ENCODE measurements at regions not wholly inside any gene's neighbourhood (a gene's known extent, or its start where the extent isn't known, plus 50 kb on each side); places are given as distances from the start of the nearest gene placed in this dataset.
"Not testable (repeated sequence)": the region's sequence is repeated elsewhere in the genome, so short reads cannot be mapped to it uniquely, and the experiment has no call there.

DNA sequence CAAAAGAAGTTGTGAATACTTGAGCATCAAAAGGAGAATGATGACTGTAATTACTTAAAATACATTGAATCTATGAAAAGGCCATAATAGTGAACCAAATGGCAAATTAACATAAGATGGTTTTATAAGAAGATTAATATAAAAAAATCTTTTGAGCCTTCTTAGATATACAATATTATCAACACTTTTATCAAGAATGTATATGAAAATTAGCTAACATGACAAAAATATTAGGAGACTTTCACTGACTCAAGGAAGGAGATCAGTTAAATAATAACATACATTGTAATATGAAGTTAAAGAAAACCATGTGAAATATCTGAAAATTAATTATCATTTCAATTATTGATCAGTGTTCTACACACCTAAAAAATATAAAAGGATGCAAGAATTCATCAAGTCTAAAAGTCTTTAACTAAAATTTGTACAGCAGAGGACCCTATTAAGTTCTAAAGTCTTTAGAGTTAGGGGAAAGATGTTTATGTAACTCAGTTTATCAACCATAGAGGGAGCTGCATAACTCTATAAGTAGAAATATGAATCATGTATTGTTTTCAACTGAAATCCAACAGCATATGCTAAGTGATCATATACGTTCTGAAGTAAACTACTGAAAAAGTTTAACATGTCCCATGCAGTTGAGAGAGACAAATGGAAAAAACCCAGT is 756.1 kb upstream of the MIR17HG start:
- no peak for DNase-seq

- DNase-seq: no peak
Observed at GRCh38 chr13:90591927-90592268, 755.6 kb upstream of the MIR17HG start.

DNA sequence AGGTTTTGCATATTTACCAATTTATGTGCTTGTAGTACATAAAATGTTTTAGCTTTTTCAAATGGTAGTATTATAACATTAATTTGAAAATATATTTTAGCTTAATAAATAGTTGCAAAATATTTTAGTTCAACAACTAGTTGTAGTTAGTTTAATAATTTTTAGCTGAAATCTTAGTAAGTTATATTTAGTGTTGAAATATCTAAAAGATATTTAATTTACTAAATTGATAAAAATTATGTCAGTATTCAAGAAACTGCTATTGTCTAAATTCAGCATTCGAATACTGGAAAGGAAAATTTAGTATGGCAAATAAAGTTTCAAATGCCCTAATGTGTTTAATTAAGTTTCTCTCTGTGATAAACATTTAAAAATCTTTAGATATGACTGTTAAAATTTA is 754.5 kb upstream of the MIR17HG start:
- no peak for DNase-seq

GRCh38 chr13:90594681-90595080 is 752.8 kb upstream of the MIR17HG start:
- no peak for DNase-seq

- no peak for DNase-seq
Observed at GRCh38 chr13:90605664-90606063, 741.8 kb upstream of the MIR17HG start.

- not testable (repeated sequence) for DNase-seq
Observed at GRCh38 chr13:90606921-90607320, 740.6 kb upstream of the MIR17HG start.

GRCh38 chr13:90612391-90612790 is 735.1 kb upstream of the MIR17HG start:
- DNase-seq: no peak

- no peak for DNase-seq
Observed at GRCh38 chr13:90613076-90613795, 734.3 kb upstream of the MIR17HG start.

- DNase-seq: no peak
Observed at GRCh38 chr13:90615236-90615635, 732.3 kb upstream of the MIR17HG start.

DNA sequence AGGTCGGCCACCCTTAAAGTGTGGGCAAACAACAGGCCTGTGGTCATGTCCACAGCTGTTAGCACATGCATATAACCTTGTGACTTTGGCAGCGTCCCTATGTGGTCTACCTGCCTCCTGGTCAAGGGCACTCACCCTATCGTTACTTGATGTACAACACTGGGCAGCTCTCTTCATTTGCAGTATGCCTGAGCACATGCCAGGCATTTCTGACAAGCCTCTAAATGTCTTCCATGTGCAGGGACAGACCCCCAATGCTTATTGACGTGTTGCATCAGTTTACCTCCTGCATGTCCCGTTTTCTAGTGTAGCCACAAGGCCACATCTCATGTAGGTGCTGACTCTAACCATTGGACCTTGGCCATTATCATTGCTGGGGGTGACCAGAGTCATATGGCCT is 731.7 kb upstream of the MIR17HG start:
- DNase-seq: no peak

GRCh38 chr13:90618133-90618532 is 729.4 kb upstream of the MIR17HG start:
- no peak for DNase-seq

- DNase-seq: no peak
Observed at GRCh38 chr13:90622541-90622940, 724.9 kb upstream of the MIR17HG start.

DNA sequence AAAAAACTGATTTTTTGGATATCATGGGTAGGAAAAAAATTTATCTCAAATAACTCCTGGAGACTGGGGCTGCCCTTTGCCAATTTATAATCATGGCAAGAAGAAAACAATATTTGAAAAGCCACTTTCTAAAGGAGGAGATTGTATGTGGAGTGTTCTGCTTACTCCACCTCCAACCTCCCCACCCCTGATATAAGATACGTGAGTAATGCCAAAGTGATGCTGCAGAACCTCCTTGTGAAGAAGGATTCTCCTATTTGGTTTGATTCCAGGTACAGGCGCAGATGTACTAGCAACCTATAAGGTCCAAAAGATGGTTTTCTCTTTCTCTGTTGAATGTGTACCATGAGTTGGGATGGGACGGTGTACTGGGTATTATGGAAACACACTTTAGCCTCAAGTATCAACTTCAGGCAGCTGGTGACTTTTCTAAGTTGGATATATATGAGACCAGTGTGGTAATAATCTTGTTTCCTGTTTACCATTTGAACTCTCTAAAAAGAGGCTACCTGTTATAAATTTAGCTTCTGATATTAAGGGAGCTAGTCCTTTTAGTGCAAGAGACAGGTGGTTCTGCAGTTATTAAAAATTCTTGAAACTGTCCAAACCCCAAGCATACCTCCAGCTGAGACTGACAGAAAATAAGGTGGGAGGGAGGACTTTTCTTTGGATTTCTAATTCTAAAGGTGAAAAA is 724.0 kb upstream of the MIR17HG start:
- DNase-seq: no peak

GRCh38 chr13:90627813-90628212 is 719.7 kb upstream of the MIR17HG start:
- no peak for DNase-seq

DNA sequence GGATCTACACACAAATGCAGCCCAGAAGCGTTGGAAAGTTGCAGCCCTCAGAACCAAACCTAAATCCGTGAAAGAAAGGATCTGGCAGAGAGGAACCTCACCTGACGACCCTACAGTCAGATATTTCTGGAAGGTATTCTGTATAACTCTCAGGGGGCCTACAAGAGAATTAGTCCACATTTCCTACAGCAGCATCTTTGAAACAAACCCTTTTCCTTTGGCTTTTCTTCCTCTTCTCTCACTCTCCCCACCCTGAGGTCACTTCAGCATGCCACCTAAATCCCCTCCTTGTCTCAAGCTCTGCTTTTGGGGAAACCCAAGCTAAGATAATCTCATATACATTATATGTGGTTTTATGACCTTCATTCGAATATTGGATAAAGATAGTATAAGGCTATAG is 719.0 kb upstream of the MIR17HG start:
- no peak for DNase-seq

GRCh38 chr13:90630716-90631115 is 716.8 kb upstream of the MIR17HG start:
- DNase-seq: no peak

- no peak for DNase-seq
Observed at GRCh38 chr13:90632184-90632583, 715.3 kb upstream of the MIR17HG start.

- DNase-seq: no peak
Observed at GRCh38 chr13:90633849-90634248, 713.6 kb upstream of the MIR17HG start.

- no peak for DNase-seq
Observed at GRCh38 chr13:90640976-90641375, 706.5 kb upstream of the MIR17HG start.

- no peak for DNase-seq
Observed at GRCh38 chr13:90641884-90642283, 705.6 kb upstream of the MIR17HG start.

GRCh38 chr13:90645582-90645981 is 701.9 kb upstream of the MIR17HG start:
- no peak for DNase-seq

DNA sequence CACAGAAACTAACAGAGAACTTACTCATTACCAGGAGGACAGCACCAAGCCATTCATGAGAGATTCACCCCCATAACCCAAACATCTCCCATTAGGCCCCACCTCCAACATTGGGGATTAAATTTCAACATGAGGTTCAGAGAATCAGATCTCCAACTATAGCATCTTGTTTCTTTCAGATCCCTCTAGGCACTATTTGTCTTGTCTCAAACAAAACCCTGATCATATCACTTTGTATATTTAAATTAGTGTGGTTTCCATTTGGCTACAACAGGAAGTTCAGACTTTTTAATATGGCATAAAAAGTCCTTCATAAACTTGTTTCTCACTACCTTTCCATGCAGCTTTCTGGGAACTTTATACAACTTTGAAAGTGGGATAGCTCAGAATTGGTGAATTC is 699.0 kb upstream of the MIR17HG start:
- DNase-seq: no peak

DNA sequence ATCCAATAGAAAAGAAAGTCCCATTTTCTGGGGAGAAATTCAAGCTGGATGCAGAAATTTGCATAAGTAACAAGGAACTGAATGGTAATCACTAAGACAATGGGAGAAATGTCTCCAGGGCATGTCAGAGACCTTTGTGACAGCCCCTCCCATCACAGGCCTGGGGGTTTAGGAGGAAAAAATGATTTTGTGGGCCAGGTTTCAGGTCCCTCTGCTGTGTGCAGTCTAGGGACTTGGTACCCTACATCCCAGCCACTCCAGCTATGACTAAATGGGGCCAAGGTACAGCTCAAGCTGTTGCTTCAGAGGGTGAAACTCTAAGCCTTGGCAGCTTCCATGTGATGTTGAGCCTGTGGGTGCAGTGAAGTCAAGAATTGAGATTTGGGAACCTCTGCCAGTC is 695.5 kb upstream of the MIR17HG start:
- no peak for DNase-seq

DNA sequence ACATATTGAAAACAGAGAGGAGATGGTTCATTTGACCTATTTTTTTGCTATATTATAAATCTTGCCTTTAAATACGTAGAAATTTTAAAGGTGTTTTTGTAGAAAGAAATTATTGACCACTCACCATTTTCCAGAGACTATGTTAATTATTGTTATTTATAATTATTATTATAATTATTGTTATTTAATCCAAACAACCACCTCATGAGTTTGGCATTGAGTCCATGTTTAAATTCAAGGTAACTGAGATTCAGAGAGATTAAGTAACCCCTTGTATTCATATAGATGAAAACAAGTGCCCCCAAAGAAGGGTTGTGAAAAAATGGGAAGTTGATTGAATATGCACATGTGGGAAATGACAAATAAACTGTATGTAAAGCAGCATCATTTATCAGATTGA is 692.5 kb upstream of the MIR17HG start:
- no peak for DNase-seq

Measured in activated T-cell treated with anti-CD3 and anti-CD28 coated beads, Interleukin-2, amount 50 U/mL, for 1 hour (primary cell).